Stimulated activated CD8-positive, alpha-beta memory T cell treated with anti-CD3 and anti-CD28 coated beads, Interleukin-7, amount 100 ng/mL, for 48 hours (primary cell): ENCODE measurements at regions not wholly inside any gene's neighbourhood (a gene's known extent, or its start where the extent isn't known, plus 50 kb on each side); places are given as distances from the start of the nearest gene placed in this dataset.

Source experiments
- DNase-seq, 2 donors: peaks; one replicate each; pipeline ENCODE4 v3.0.0-alpha.2; 2020; ENCODE audit warnings: low read depth in 1 of 2; ENCODE audit errors: extremely low read depth in 1 of 2

GRCh38 chr15:61639491-61639890, 410.4 kb upstream of the RORA start:
- DNase-seq = no peak

GRCh38 chr15:61634837-61635236, 405.7 kb upstream of the RORA start:
- DNase-seq = no peak

GRCh38 chr15:61633951-61634350, 404.8 kb upstream of the RORA start:
- DNase-seq = no peak

GRCh38 chr15:61629269-61629668, 400.2 kb upstream of the RORA start:
- no peak for DNase-seq

- no peak for DNase-seq
Observed at GRCh38 chr15:61624950-61625349, 395.8 kb upstream of the RORA start.

GRCh38 chr15:61623746-61624145, 394.6 kb upstream of the RORA start:
- no peak for DNase-seq

- no peak for DNase-seq
Observed at GRCh38 chr15:61621865-61622264, 392.8 kb upstream of the RORA start.

GRCh38 chr15:61621146-61621545, 392.0 kb upstream of the RORA start:
- DNase-seq = no peak

- no peak for DNase-seq
Observed at GRCh38 chr15:61620151-61620550, 391.0 kb upstream of the RORA start.

- DNase-seq = no peak
Observed at GRCh38 chr15:61613729-61614128, 384.6 kb upstream of the RORA start.

GRCh38 chr15:61613138-61613537, 384.0 kb upstream of the RORA start:
- no peak for DNase-seq

- DNase-seq = no peak
Observed at GRCh38 chr15:61612111-61612510, 383.0 kb upstream of the RORA start.

GRCh38 chr15:61605343-61605742, 376.2 kb upstream of the RORA start:
- no peak for DNase-seq

- no peak for DNase-seq
Observed at GRCh38 chr15:61598655-61599054, 369.6 kb upstream of the RORA start.

GRCh38 chr15:61584410-61584809, 355.3 kb upstream of the RORA start:
- DNase-seq = no peak

GRCh38 chr15:61582092-61582491, 353.0 kb upstream of the RORA start:
- peak in 1 of 2 donors; percentile 0 for DNase-seq

- DNase-seq = no peak
Observed at GRCh38 chr15:61575597-61575996, 346.5 kb upstream of the RORA start.

- no peak for DNase-seq
Observed at GRCh38 chr15:61571026-61571425, 341.9 kb upstream of the RORA start.

- no peak for DNase-seq
Observed at GRCh38 chr15:61564785-61565184, 335.7 kb upstream of the RORA start.

GRCh38 chr15:61558172-61559136, 329.4 kb upstream of the RORA start:
- DNase-seq = no peak

- no peak for DNase-seq
Observed at GRCh38 chr15:61556037-61556648, 327.0 kb upstream of the RORA start.

- no peak for DNase-seq
Observed at GRCh38 chr15:61549727-61550126, 320.6 kb upstream of the RORA start.
